Stomach (tissue), 8 donors: ENCODE measurements at regions not wholly inside any gene's neighbourhood (a gene's known extent, or its start where the extent isn't known, plus 50 kb on each side); places are given as distances from the start of the nearest gene placed in this dataset.

Experiments used
- DNase-seq, 2 donors: peaks; one replicate each; pipeline versions ENCODE4 v3.0.0 to v3.0.0-alpha.2; 2013 to 2019
- H3K27ac ChIP-seq, 5 donors: fragments of 200-600 bp in 4 of 5; sonication (generic) in 4 of 5; one replicate each; pipeline ENCODE4 v1.5.1; 2013 to 2019; ENCODE audit warnings: mild to moderate bottlenecking in 1 of 5, moderate library complexity in 1 of 5
- H3K27me3 ChIP-seq, 3 donors: fragments of 200-600 bp; sonication (generic); one replicate each; pipeline ENCODE4 v1.5.1; 2017 to 2019; ENCODE audit warnings: mixed run types in 1 of 3
- H3K36me3 ChIP-seq, 4 donors: fragments of 200-600 bp; sonication (generic); 1 replicate in 3 of 4; 2 replicates in 1 of 4; pipeline ENCODE4 v1.5.1; 2016 to 2019
- H3K4me1 ChIP-seq, 4 donors: fragments of 200-600 bp; sonication (generic); one replicate each; pipeline ENCODE4 v1.5.1; 2016 to 2019
- H3K4me3 ChIP-seq, 4 donors: fragments of 200-600 bp; sonication (generic) in 3 of 4; one replicate each; pipeline ENCODE4 v1.5.1; 2016 to 2019; ENCODE audit warnings: mild to moderate bottlenecking in 1 of 4
- H3K9me3 ChIP-seq, 4 donors: fragments of 200-600 bp; sonication (generic); one replicate each; pipeline ENCODE4 v1.5.1; 2016 to 2019
- CTCF ChIP-seq, 7 experiments: fragments of 450-650 bp in 4 of 7; fragments of 200-600 bp in 3 of 7; sonication (generic) in 3 of 7; IDR thresholded peaks; one replicate each; pipeline ENCODE4 v1.5.1; 2016 to 2019; ENCODE audit warnings: antibody characterized with exemption in 7 of 7, control low read depth in 2 of 7, mild to moderate bottlenecking in 1 of 7
- EP300 ChIP-seq: sonication (generic); formaldehyde crosslinking; IDR thresholded peaks from one replicate; pipeline ENCODE4 v1.6.1; 2017; ENCODE audit warnings: antibody characterized with exemption
- POLR2A ChIP-seq, 4 donors: fragments of 450-650 bp; IDR thresholded peaks; one replicate each; pipeline ENCODE4 v1.6.1; 2016; ENCODE audit warnings: antibody characterized with exemption in 4 of 4, control low read depth in 2 of 4, mild to moderate bottlenecking in 1 of 4, moderate library complexity in 1 of 4
- POLR2AphosphoS5 ChIP-seq, 3 donors: sonication (generic); formaldehyde crosslinking; IDR thresholded peaks; one replicate each; pipeline ENCODE4 v1.6.1; 2016; ENCODE audit warnings: antibody characterized with exemption in 3 of 3
- WGBS, 5 donors: extraction: QIAGEN DNeasy Blood & Tissue Kit in 3 of 5; methylation state at CpG; one replicate each; pipeline versions ENCODE4 v1.1.5 to v1.1.7; 2013 to 2018; 5-methylcytosine and 5-hydroxymethylcytosine counted together
- intact Hi-C: fragments of 100-400 bp; cut with DNase I; formaldehyde crosslinking; loops from one replicate; pipeline ENCODE4 v1.15.1; 2023; ENCODE audit warnings: low total_unique reads
- donor health status: healthy with polysubstance abuse.
- donor health status: Bipolar disorder and iron deficiency.
- donor health status: healthy.

- WGBS, 5 donors = 52 to 80% (median 70%) methylated on average over 4 of the region's 4 CpGs
- H3K4me3 ChIP-seq = no peak overlapping the region
- DNase-seq = no peak
- H3K36me3 ChIP-seq = no peaks in the 10 kb centered on the region
- no peak for TF ChIP-seq POLR2A (IDR thresholded peaks at IDR 0.05)
- no peak for TF ChIP-seq POLR2AphosphoS5 (IDR thresholded peaks at IDR 0.05)
- no peak for TF ChIP-seq CTCF (IDR thresholded peaks at IDR 0.05)
- no peak for TF ChIP-seq EP300
- no peaks in the 10 kb centered on the region for H3K4me1 ChIP-seq
- no peaks in the 10 kb centered on the region for H3K9me3 ChIP-seq
- peaks cover 0 to 1% (median 0%) of the 10 kb centered on the region in 3 donors for H3K27me3 ChIP-seq
- intact Hi-C loops = no loop called here
- H3K27ac ChIP-seq = no peak overlapping the region
Observed at GRCh38 chr10:8498881-8499280, 444.4 kb downstream of the GATA3 start.

GRCh38 chr10:8499312-8499711 is 444.8 kb downstream of the GATA3 start:
- intact Hi-C loops = no loop called here
- Histone ChIP-seq H3K4me3 (no peak overlapping the region), H3K27me3 (peaks cover 0 to 5% (median 0%) of the 10 kb centered on the region in 3 donors), H3K36me3 (no peaks in the 10 kb centered on the region), H3K4me1 (no peaks in the 10 kb centered on the region), H3K9me3 (no peaks in the 10 kb centered on the region), H3K27ac (no peak overlapping the region)
- DNase-seq = no peak
- WGBS, 5 donors = 63 to 78% (median 74%) methylated on average over 4 of the region's 4 CpGs
- TF ChIP-seq CTCF (IDR thresholded peaks at IDR 0.05) = no peak
- TF ChIP-seq POLR2A (IDR thresholded peaks at IDR 0.05) = no peak
- TF ChIP-seq POLR2AphosphoS5 (IDR thresholded peaks at IDR 0.05) = no peak
- no peak for TF ChIP-seq EP300

GRCh38 chr10:8499752-8500390 is 445.4 kb downstream of the GATA3 start:
- no peak overlapping the region for H3K27ac ChIP-seq
- intact Hi-C loops = no loop called here
- H3K27me3 ChIP-seq = peaks cover 0 to 11% (median 0%) of the 10 kb centered on the region in 3 donors
- H3K4me1 ChIP-seq = no peaks in the 10 kb centered on the region
- H3K9me3 ChIP-seq = no peaks in the 10 kb centered on the region
- H3K36me3 ChIP-seq = no peaks in the 10 kb centered on the region
- no peak overlapping the region for H3K4me3 ChIP-seq
- DNase-seq = no peak
- no peak for TF ChIP-seq CTCF (IDR thresholded peaks at IDR 0.05)

- Histone ChIP-seq H3K27me3 (peaks cover 0 to 16% (median 0%) of the 10 kb centered on the region in 3 donors), H3K4me1 (no peaks in the 10 kb centered on the region), H3K27ac (no peak overlapping the region), H3K36me3 (no peaks in the 10 kb centered on the region), H3K4me3 (no peak overlapping the region), H3K9me3 (no peaks in the 10 kb centered on the region)
- 44 to 56% (median 52%) methylated on average over 5 of the region's 5 CpGs for WGBS, 5 donors
- no peak for DNase-seq
- TF ChIP-seq POLR2AphosphoS5 (IDR thresholded peaks at IDR 0.05) (no peak), CTCF (IDR thresholded peaks at IDR 0.05) (no peak), POLR2A (IDR thresholded peaks at IDR 0.05) (no peak), EP300 (no peak)
- intact Hi-C loops = no loop called here
Observed at GRCh38 chr10:8502573-8502972, 448.1 kb downstream of the GATA3 start.
